Heart right ventricle (tissue), 16 donors: ENCODE measurements at regions not wholly inside any gene's neighbourhood (a gene's known extent, or its start where the extent isn't known, plus 50 kb on each side); places are given as distances from the start of the nearest gene placed in this dataset.
"Not testable (repeated sequence)": the region's sequence is repeated elsewhere in the genome, so short reads cannot be mapped to it uniquely, and the experiment has no call there.

ENCODE experiments used
- ATAC-seq, 8 donors: fragments of 200-7000 bp; cut with Tn5 transposase; one replicate each; pipeline ENCODE4 v1.9.1; 2020; ENCODE audit warnings: mild to moderate bottlenecking in 8 of 8, moderate library complexity in 8 of 8, moderate number of reproducible peaks in 1 of 8
- DNase-seq, 2 donors: peaks; one replicate each; pipeline ENCODE4 v3.0.0-alpha.2; 2020
- H3K27ac ChIP-seq, 10 donors: fragments of 200-600 bp; sonication (generic) in 2 of 10; one replicate each; pipeline versions ENCODE4 v1.5.0 to v1.8.0; 2020 to 2022; ENCODE audit warnings: mild to moderate bottlenecking in 3 of 10
- H3K27me3 ChIP-seq, 7 donors: fragments of 200-600 bp; one replicate each; pipeline ENCODE4 v1.8.0; 2021 to 2022; ENCODE audit warnings: mild to moderate bottlenecking in 2 of 7
- H3K36me3 ChIP-seq, 9 donors: fragments of 200-600 bp; sonication (generic) in 1 of 9; one replicate each; pipeline versions ENCODE4 v1.5.0 to v1.8.0; 2020 to 2022; ENCODE audit warnings: mild to moderate bottlenecking in 2 of 9
- H3K4me1 ChIP-seq, 9 donors: fragments of 200-600 bp; sonication (generic) in 1 of 9; one replicate each; pipeline versions ENCODE4 v1.5.0 to v1.8.0; 2020 to 2022; ENCODE audit warnings: mild to moderate bottlenecking in 4 of 9
- H3K4me3 ChIP-seq, 10 donors: fragments of 200-600 bp; sonication (generic) in 2 of 10; one replicate each; pipeline versions ENCODE4 v1.5.0 to v1.8.0; 2020 to 2022; ENCODE audit warnings: mild to moderate bottlenecking in 7 of 10, moderate library complexity in 2 of 10
- H3K9me3 ChIP-seq, 11 donors: fragments of 200-600 bp in 10 of 11; sonication (generic) in 2 of 11; one replicate each; pipeline versions ENCODE4 v1.5.0 to v1.8.0; 2013 to 2022; ENCODE audit warnings: mild to moderate bottlenecking in 2 of 11, control low read depth in 1 of 11, moderate library complexity in 1 of 11
- WGBS, 2 donors: extraction: QIAGEN DNeasy Blood & Tissue Kit; methylation state at CpG; one replicate each; pipeline ENCODE4 v1.1.7; 2013; ENCODE audit warnings: inconsistent platforms in 1 of 2; 5-methylcytosine and 5-hydroxymethylcytosine counted together
- intact Hi-C, 10 donors: fragments of 100-400 bp; cut with DNase I; formaldehyde crosslinking; loops; one replicate each; pipeline versions ENCODE4 v1.11.1 to v1.14.2; 2022
- TF ChIP-seq, protein P1 (sequence below), 9 donors: fragments of 200-600 bp; sonication (generic) in 2 of 9; IDR thresholded peaks; one replicate each; pipeline versions ENCODE4 v1.5.0 to v1.8.0; 2021 to 2022; ENCODE audit warnings: antibody characterized with exemption in 9 of 9, mild to moderate bottlenecking in 5 of 9, moderate library complexity in 1 of 9
- donor health status: Arrhythmogenic right ventricular cardiomyopathy.
- donor health status: ischemic (EF 13 %, LVEDD 7.1; RV severe dilation, severe dysfunction).
- donor health status: healthy with polysubstance abuse.
- donor health status: DM: no; HTN: yes; CAD: no.
- donor health status: DM: no; HTN: no; CAD: no.
- donor health status: ischemic (EF 25% LVEDD 6.9; RV normal size, moderate dysfunction).
- donor health status: ischemic (EF 25% LVEDD 5.7; RV mildly dilated, moderate dysfunction).
- donor health status: healthy.
- donor health status: DM: yes; HTN: yes; CAD: no.
- donor health status: Ischemic cardiomyopathy.
- donor health status: ischemic (EF 35%, LVEDD 5.7; RV mildly dilated, moderate dysfunction).
- donor health status: nonischemic (EF 11% LVEDD 7.7; RV severe dilation, severe dysfunction).
- donor health status: DM: yes; HTN: yes; CAD: no.
- donor health status: PGD.
- donor health status: ischemic (EF 29% LVEDD 5.4; RV normal size, mild dysfunction).
- donor health status: nonischemic (EF 23%, LVEDD 6.1; RV moderate dilation, normal function).

GRCh38 chr10:90245623-90246022 lies 544.2 kb downstream of the KIF20B start:
- WGBS, 2 donors, result 38 to 51% methylated on average over 2 of the region's 2 CpGs
- no peaks in the 10 kb centered on the region for H3K36me3 ChIP-seq
- no peak for DNase-seq
- H3K27ac ChIP-seq, result no peak overlapping the region
- TF ChIP-seq, protein P1, sequence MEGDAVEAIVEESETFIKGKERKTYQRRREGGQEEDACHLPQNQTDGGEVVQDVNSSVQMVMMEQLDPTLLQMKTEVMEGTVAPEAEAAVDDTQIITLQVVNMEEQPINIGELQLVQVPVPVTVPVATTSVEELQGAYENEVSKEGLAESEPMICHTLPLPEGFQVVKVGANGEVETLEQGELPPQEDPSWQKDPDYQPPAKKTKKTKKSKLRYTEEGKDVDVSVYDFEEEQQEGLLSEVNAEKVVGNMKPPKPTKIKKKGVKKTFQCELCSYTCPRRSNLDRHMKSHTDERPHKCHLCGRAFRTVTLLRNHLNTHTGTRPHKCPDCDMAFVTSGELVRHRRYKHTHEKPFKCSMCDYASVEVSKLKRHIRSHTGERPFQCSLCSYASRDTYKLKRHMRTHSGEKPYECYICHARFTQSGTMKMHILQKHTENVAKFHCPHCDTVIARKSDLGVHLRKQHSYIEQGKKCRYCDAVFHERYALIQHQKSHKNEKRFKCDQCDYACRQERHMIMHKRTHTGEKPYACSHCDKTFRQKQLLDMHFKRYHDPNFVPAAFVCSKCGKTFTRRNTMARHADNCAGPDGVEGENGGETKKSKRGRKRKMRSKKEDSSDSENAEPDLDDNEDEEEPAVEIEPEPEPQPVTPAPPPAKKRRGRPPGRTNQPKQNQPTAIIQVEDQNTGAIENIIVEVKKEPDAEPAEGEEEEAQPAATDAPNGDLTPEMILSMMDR (IDR thresholded peaks at IDR 0.05), result no peak
- H3K9me3 ChIP-seq, result peaks cover 0 to 4% (median 0%) of the 10 kb centered on the region in 11 donors
- no peaks in the 10 kb centered on the region for H3K4me1 ChIP-seq
- intact Hi-C loops, result no loop called here
- no peaks in the 10 kb centered on the region for H3K27me3 ChIP-seq
- ATAC-seq, result peak in 1 of 8 donors; percentile 27
- no peak overlapping the region for H3K4me3 ChIP-seq

DNA sequence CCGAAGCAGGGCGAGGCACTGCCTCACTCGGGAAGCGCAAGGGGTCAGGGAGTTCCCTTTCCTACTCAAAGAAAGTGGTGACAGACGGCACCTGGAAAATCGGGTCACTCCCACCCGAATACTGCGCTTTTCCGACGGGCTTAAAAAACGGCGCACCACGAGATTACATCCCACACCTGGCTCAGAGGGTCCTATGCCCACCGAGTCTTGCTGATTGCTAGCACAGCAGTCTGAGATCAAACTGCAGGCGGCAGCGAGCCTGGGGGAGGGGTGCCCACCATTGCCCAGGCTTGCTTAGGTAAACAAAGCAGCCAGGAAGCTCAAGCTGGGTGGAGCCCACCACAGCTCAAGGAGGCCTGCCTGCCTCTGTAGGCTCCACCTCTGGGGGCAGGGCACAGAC lies 549.4 kb downstream of the KIF20B start:
- H3K4me1 ChIP-seq, H3K9me3 ChIP-seq, H3K36me3 ChIP-seq, ATAC-seq, H3K4me3 ChIP-seq, H3K27me3 ChIP-seq, DNase-seq, H3K27ac ChIP-seq, intact Hi-C loops: not testable (repeated sequence)
- WGBS, 2 donors, result 82 to 88% methylated on average over 16 of the region's 16 CpGs

DNA sequence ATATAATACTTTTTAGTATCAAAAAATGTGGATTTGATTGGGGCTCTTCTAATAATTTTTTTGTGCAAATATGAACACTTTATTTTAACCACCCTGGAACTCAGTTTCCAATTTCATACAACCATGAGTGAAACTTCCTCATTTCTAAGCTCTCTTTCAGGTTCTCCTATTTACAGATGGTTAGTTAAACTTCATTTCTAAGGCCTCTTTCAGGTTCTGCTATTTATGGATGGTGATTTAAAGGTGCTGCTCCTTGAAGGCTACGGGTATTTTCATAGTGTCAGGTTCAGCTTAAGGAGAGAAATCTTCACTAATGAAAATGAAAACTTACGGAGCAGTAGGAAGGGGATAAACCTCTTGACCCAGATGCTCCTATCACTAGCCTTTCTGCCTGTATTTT lies 568.3 kb downstream of the KIF20B start:
- 74 to 77% methylated on average over 2 of the region's 2 CpGs for WGBS, 2 donors
- Histone ChIP-seq H3K27me3 (no peaks in the 10 kb centered on the region), H3K4me1 (no peaks in the 10 kb centered on the region), H3K36me3 (no peaks in the 10 kb centered on the region), H3K27ac (no peak overlapping the region), H3K4me3 (no peak overlapping the region), H3K9me3 (peaks cover 0 to 7% (median 0%) of the 10 kb centered on the region in 11 donors)
- no peak for ATAC-seq
- intact Hi-C loops, result no loop called here
- TF ChIP-seq, protein P1 (IDR thresholded peaks at IDR 0.05), result no peak
- no peak for DNase-seq

DNA sequence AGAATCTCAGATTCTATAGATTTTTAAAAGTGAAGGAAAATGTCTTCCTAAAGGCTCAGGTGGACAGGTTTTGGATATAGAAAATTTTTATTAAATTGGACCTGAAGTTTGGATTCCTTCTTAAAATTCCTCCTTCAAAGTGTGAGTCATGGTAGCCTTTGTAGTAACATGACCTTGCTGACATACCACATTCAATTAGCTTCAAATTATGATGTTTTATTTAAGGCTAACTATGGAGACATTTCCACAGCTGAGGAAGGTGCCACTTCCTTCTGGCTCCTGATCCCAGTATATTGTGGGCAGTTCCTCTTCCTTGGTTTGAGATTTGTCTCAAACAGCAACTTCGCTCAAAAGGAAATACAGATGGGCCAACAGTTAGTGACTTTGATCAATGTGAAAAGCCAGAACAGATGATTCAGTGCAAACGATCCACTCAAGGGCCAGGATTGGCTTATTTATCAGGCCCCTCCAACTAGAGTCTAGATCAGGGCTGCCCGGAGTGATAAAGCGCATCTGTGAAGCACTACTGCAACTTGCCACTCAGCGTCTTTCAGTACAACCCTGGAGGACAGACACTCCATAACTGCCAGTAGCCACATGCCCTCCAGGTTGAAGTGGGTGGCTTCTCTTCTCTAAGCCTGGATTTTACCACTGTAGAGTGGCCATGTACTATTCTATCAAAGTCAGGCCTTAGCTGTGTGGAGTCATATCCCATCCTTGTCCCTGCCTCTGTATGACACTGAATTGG lies 573.5 kb downstream of the KIF20B start:
- no peak overlapping the region for H3K27ac ChIP-seq
- no peaks in the 10 kb centered on the region for H3K4me1 ChIP-seq
- TF ChIP-seq, protein P1 (IDR thresholded peaks at IDR 0.05), result no peak
- H3K4me3 ChIP-seq, result no peak overlapping the region
- WGBS, 2 donors, result 71 to 78% methylated on average over 5 of the region's 5 CpGs
- no peak for ATAC-seq
- no peaks in the 10 kb centered on the region for H3K27me3 ChIP-seq
- H3K9me3 ChIP-seq, result peaks cover 0 to 6% (median 0%) of the 10 kb centered on the region in 11 donors
- intact Hi-C loops, result no loop called here
- no peaks in the 10 kb centered on the region for H3K36me3 ChIP-seq
- no peak for DNase-seq

DNA sequence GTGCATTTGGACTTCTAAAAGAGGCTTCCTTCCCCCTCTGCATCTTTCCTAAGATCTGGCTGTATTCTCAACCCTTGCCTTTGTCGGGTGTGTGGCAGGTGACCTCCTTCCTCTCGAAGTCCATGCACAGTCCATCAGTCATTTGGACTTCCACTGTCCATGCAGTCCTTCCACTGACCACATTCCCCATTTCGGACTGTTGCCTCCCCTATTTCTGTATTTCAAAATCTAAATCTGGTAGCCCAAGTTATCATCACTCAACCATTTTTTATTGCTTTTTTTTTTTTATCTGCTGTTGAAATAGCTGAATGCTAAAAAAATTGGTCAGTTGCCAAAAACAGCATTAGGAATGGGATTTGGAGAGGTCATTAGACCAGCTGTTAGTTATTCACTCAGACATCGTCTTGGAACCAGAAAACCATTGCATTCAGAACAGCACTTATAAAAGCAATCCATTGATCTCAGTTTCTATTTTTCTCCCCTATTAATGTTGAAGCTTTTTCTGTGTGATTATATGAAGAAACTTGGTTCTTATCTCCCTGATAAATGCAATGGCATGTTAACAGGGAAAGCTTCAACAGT lies 575.6 kb downstream of the KIF20B start:
- Histone ChIP-seq H3K9me3 (peaks cover 0 to 6% (median 0%) of the 10 kb centered on the region in 11 donors), H3K27me3 (no peaks in the 10 kb centered on the region), H3K27ac (no peak overlapping the region), H3K4me1 (no peaks in the 10 kb centered on the region), H3K36me3 (no peaks in the 10 kb centered on the region), H3K4me3 (no peak overlapping the region)
- intact Hi-C loops, result no loop called here
- no peak for DNase-seq
- TF ChIP-seq, protein P1 (IDR thresholded peaks at IDR 0.05), result no peak
- ATAC-seq, result peak in 2 of 8 donors; percentile 28 to 59
- WGBS, 2 donors, result 61 to 73% methylated on average over 4 of the region's 4 CpGs
